ENCODE measurements at regions not wholly inside any gene's neighbourhood (a gene's known extent, or its start where the extent isn't known, plus 50 kb on each side); places are given as distances from the start of the nearest gene placed in this dataset.
"Not testable (repeated sequence)": the region's sequence is repeated elsewhere in the genome, so short reads cannot be mapped to it uniquely, and the experiment has no call there.

DNA sequence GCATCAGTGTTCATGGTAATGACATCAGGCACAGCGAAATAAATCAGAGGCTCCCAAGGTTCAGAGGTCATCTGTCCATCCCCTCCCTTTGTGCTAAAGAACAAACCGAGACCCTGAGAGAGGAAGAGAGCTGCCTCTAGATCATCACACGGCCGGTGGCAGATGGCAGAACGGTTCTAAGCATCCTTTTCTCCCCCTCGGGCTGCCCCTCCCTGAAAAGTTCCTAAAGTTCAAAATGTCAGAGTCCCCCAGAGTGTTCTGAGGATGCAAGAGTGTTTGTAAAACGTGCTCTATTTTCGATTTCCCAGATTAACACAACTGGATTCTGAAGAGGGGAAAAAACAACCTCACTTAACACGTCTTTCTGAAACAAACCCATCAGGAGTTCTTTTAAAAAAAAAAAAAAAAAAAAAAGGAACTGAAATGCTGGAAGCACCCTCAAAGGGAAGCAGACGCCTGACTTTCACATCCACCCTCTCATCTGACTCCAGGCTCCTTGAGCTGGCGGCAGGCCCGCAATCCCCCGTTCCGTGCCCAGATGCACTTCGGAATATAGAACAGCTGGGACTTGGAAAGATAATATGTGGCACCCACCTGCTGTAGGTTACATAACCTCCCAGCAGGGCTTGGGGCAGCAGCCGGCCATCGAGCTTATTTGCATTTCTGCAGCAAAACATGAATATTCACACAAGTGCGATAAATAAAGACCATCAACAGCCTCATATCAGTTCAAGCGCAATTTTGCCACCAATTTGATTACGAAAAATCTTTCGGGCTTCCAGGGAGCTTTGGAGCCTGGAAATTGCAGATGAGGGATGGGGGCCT, 115.5 kb upstream of the SMURF2 start:
- no peaks in the 10 kb centered on the region for H3K27me3 ChIP-seq (ENCODE audit: insufficient read depth, low read depth, severe bottlenecking)
- H3K4me3 ChIP-seq (ENCODE audit: low read depth, low read length) = peak overlapping the region; percentile 3; the same call in 1 of the 2 replicates
- peaks cover 6% of the 10 kb centered on the region for H3K36me3 ChIP-seq
- H3K27ac ChIP-seq = peak overlapping the region; percentile 53; the same call in 1 of the 2 replicates
- no peak for DNase-seq
- H3K9me3 ChIP-seq (ENCODE audit: severe bottlenecking) = no peaks in the 10 kb centered on the region
- TF ChIP-seq, protein P1, sequence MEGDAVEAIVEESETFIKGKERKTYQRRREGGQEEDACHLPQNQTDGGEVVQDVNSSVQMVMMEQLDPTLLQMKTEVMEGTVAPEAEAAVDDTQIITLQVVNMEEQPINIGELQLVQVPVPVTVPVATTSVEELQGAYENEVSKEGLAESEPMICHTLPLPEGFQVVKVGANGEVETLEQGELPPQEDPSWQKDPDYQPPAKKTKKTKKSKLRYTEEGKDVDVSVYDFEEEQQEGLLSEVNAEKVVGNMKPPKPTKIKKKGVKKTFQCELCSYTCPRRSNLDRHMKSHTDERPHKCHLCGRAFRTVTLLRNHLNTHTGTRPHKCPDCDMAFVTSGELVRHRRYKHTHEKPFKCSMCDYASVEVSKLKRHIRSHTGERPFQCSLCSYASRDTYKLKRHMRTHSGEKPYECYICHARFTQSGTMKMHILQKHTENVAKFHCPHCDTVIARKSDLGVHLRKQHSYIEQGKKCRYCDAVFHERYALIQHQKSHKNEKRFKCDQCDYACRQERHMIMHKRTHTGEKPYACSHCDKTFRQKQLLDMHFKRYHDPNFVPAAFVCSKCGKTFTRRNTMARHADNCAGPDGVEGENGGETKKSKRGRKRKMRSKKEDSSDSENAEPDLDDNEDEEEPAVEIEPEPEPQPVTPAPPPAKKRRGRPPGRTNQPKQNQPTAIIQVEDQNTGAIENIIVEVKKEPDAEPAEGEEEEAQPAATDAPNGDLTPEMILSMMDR (IDR thresholded peaks at IDR 0.05; ENCODE audit: low read depth, low read length) = no peak

DNA sequence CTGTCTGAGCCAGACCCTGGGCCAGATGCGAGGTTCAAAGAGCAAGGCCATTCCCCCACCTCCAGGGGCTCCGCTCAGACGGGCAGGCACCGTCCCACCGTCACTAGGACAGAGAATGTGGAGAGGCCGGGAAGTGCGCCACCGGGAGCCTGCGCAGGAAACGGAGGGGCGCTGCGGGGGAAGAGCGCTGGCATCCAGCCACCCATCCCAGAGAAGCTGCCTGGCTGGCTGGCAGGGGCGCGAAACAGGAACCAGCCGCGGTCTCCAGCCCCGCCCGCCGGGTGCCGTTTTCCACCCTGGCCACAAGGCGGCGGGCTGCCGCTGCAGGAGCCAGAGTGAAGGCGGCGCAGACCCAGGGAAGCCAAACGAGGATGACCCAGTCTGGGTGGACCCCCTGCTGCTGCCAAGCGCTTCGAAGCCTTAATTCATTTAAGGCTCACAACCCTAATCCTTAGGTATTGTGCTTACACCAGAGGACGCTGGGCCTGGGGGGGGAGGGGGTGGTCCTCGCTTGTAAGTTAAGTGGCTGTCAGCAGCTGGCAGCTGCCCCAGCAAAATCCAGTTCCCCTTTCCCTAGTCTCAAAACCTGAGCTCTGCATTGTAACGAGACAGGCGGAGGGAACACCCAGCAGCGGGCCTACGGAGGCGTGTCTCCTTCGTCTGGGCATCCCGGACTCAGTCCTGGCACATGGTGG, 114.8 kb upstream of the SMURF2 start:
- Histone ChIP-seq H3K27ac (peak overlapping the region; percentile 53), H3K4me3 (ENCODE audit: low read depth, low read length) (peak overlapping the region; percentile 3; the same call in 1 of the 2 replicates)
- H3K27me3 ChIP-seq (ENCODE audit: insufficient read depth, low read depth, severe bottlenecking); H3K36me3 ChIP-seq; H3K9me3 ChIP-seq (ENCODE audit: severe bottlenecking): not testable (repeated sequence)
- TF ChIP-seq, protein P1 (IDR thresholded peaks at IDR 0.05; ENCODE audit: low read depth, low read length) = peak; percentile 93
- DNase-seq = peak; percentile 95

DNA sequence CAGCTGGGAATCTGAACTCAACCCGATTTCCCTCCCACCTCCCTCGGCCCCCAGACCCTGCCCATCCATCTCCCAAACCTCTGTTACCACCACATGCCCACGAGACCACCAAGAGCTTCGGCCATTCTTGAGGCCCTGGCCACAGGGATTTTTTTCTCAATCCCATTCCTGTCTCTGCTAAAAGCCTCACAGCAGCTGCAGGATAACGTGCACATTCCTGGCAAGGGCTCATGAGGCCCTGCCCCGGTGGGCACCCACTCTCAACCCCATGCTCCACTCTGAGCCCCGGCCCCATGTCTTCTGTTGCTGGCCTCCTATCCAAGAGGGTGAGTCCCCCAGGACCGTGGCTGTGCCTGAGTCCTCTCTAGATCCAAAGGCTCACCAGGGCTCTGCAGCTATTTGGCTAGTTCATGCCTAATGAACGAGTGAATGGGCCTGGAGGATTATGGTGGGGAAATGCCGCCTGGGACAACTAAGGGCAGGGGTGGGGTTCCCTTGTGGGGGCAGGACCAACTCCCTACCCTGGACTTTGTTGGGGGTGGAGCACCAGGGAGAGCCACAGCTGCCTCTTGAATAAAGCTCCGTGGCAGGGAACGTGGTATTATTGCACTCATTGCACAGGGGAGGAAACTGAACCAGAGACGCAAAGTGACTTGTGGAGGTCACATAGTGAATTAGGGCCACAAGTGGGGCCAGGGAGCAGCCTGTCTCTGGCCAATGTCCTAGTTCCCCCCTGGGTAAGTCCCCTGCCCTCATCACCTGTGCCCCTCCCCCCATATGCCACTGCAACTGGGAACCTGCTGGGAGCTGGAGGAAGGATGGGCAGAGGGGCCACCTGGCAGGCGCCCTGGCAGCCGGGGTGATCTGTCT, 113.8 kb upstream of the SMURF2 start:
- H3K36me3 ChIP-seq = peaks cover 6% of the 10 kb centered on the region
- H3K27ac ChIP-seq = no peak overlapping the region
- H3K4me3 ChIP-seq (ENCODE audit: low read depth, low read length) = no peak overlapping the region
- H3K9me3 ChIP-seq (ENCODE audit: severe bottlenecking) = no peaks in the 10 kb centered on the region
- TF ChIP-seq, protein P1 (IDR thresholded peaks at IDR 0.05; ENCODE audit: low read depth, low read length) = no peak
- DNase-seq = no peak
- H3K27me3 ChIP-seq (ENCODE audit: insufficient read depth, low read depth, severe bottlenecking) = no peaks in the 10 kb centered on the region

DNA sequence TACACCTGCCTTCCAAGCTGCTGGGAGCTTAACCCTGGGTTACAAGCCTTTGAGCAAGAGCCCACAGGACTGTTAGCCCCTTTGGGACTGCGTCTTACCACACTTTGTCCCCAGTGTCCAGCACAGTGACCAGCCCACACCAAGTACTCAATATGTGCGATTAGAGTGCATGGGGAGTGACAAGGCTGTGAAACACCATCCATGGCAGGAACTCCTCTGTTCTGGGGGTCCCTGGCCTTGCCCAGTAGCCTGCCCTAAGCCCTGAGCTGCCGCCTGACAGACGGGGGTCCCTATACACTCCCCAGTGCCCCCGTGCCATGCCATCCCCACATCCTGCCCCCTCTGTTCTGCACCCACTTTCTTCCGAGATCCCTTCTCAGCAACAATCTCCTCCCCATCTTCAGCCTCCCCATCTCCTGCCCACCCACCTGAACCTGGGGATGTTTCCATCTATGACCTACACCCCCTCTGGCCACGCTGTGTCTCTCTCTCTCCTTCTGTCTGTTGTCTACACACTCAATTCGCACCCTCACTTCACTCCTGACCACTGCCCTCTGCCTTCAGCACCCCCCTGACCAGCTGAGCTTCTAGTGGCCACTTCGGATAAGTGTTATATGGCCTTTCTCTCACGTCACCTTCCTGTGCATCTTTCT, 112.9 kb upstream of the SMURF2 start:
- TF ChIP-seq, protein P1 (IDR thresholded peaks at IDR 0.05; ENCODE audit: low read depth, low read length) = no peak
- H3K27me3 ChIP-seq (ENCODE audit: insufficient read depth, low read depth, severe bottlenecking) = no peaks in the 10 kb centered on the region
- no peak for DNase-seq
- no peaks in the 10 kb centered on the region for H3K9me3 ChIP-seq (ENCODE audit: severe bottlenecking)
- peaks cover 6% of the 10 kb centered on the region for H3K36me3 ChIP-seq
- no peak overlapping the region for H3K4me3 ChIP-seq (ENCODE audit: low read depth, low read length)
- no peak overlapping the region for H3K27ac ChIP-seq
